ENCODE measurements at regions not wholly inside any gene's neighbourhood (a gene's known extent, or its start where the extent isn't known, plus 50 kb on each side); places are given as distances from the start of the nearest gene placed in this dataset.

GRCh38 chr1:170250531-170251276 is 104.9 kb downstream of the NTMT2 start (continued):
- TF ChIP-seq CEBPZ (IDR thresholded peaks at IDR 0.05; ENCODE audit: borderline replicate concordance, low read depth, low read length) (no peak), SMARCA4 (IDR thresholded peaks at IDR 0.05) (no peak), ZNF224 (CRISPR knock-in tag; IDR thresholded peaks at IDR 0.05) (no peak), ZHX1 (conservative IDR thresholded peaks at IDR 0.05; ENCODE audit: low read length) (no peak), SUPT5H (IDR thresholded peaks at IDR 0.05) (no peak), U2AF2 (optimal IDR thresholded peaks at IDR 0.05; ENCODE audit: low read depth, low read length) (no peak), MXI1 (IDR thresholded peaks at IDR 0.05; ENCODE audit: low read depth, low read length) (no peak), RREB1 (CRISPR knock-in tag; IDR thresholded peaks at IDR 0.05) (no peak), ZNF511 (CRISPR knock-in tag; IDR thresholded peaks at IDR 0.05) (no peak)
